Right lobe of liver (tissue), 4 donors: ENCODE measurements at regions not wholly inside any gene's neighbourhood (a gene's known extent, or its start where the extent isn't known, plus 50 kb on each side); places are given as distances from the start of the nearest gene placed in this dataset.

Experiments
- CTCF ChIP-seq, 4 donors: fragments of 200-600 bp in 3 of 4; fragments of 450-650 bp in 1 of 4; IDR thresholded peaks; one replicate each; pipeline versions ENCODE4 v1.5.1 to v1.8.0; 2016 to 2022; ENCODE audit warnings: antibody characterized with exemption in 4 of 4, mild to moderate bottlenecking in 2 of 4
- POLR2A ChIP-seq: fragments of 450-650 bp; IDR thresholded peaks from one replicate; pipeline ENCODE4 v1.6.1; 2017; ENCODE audit warnings: antibody characterized with exemption, mild to moderate bottlenecking
- donor health status: DM: no; HTN: no; CAD: no.
- donor health status: DM: no; HTN: no; CAD: no.
- donor health status: DM: no; HTN: yes; CAD: no.

GRCh38 chr4:101515566-101515965, 168.2 kb upstream of the PPP3CA start:
- no peak for TF ChIP-seq CTCF (IDR thresholded peaks at IDR 0.05)
- no peak for TF ChIP-seq POLR2A
